Liver (tissue), 8 donors: ENCODE measurements at regions not wholly inside any gene's neighbourhood (a gene's known extent, or its start where the extent isn't known, plus 50 kb on each side); places are given as distances from the start of the nearest gene placed in this dataset.

Source experiments
- DNase-seq: peaks from one replicate; pipeline ENCODE4 v3.0.0-alpha.2; 2017; ENCODE audit warnings: low spot score
- H3K27ac ChIP-seq, 2 donors: one replicate each; pipeline ENCODE4 v1.7.0; 2013; ENCODE audit warnings: inconsistent platforms in 2 of 2, low read length in 2 of 2, control low read depth in 1 of 2, low read depth in 1 of 2, mild to moderate bottlenecking in 1 of 2
- H3K27me3 ChIP-seq, 4 donors: one replicate each; pipeline versions ENCODE4 v1.6.1 to v1.7.0; 2013; ENCODE audit warnings: low read length in 3 of 4, inconsistent platforms in 1 of 4, mild to moderate bottlenecking in 1 of 4, moderate library complexity in 1 of 4; ENCODE audit not compliant: control insufficient read depth in 4 of 4, insufficient read depth in 4 of 4
- H3K36me3 ChIP-seq, 4 donors: one replicate each; pipeline versions ENCODE4 v1.6.1 to v1.7.0; 2013; ENCODE audit warnings: low read length in 3 of 4, mild to moderate bottlenecking in 3 of 4, low read depth in 1 of 4, moderate library complexity in 1 of 4; ENCODE audit not compliant: control insufficient read depth in 4 of 4, insufficient read depth in 3 of 4
- H3K4me1 ChIP-seq, 4 donors: one replicate each; pipeline versions ENCODE4 v1.6.1 to v1.7.0; 2013; ENCODE audit warnings: low read length in 3 of 4, mild to moderate bottlenecking in 3 of 4, moderate library complexity in 1 of 4; ENCODE audit not compliant: control insufficient read depth in 4 of 4, insufficient read depth in 4 of 4
- H3K4me3 ChIP-seq, 3 donors: one replicate each; pipeline versions ENCODE4 v1.6.1 to v1.7.0; 2013; ENCODE audit warnings: low read length in 3 of 3, control low read depth in 1 of 3, low read depth in 1 of 3, mild to moderate bottlenecking in 1 of 3
- H3K9ac ChIP-seq, 2 donors: one replicate each; pipeline ENCODE4 v1.7.0; 2013; ENCODE audit warnings: low read length in 2 of 2, mild to moderate bottlenecking in 2 of 2, moderate library complexity in 2 of 2, control low read depth in 1 of 2, low read depth in 1 of 2
- H3K9me3 ChIP-seq, 4 donors: one replicate each; pipeline versions ENCODE4 v1.6.1 to v1.7.0; 2013; ENCODE audit warnings: low read length in 3 of 4; ENCODE audit not compliant: control insufficient read depth in 4 of 4
- ATF3 ChIP-seq: IDR thresholded peaks from 2 replicates; pipeline ENCODE4 v1.6.1; 2016; ENCODE audit warnings: antibody characterized with exemption
- CTCF ChIP-seq: fragments of 150-350 bp; IDR thresholded peaks from 2 replicates; pipeline ENCODE4 v1.5.1; 2017; ENCODE audit warnings: improper control_type of control experiment, low read depth, low read length; ENCODE audit not compliant: missing input control
- EGR1 ChIP-seq, 2 donors: IDR thresholded peaks; 2 replicates each; pipeline ENCODE4 v1.6.1; 2016 to 2018; ENCODE audit warnings: antibody characterized with exemption in 2 of 2, low read depth in 2 of 2
- FOXA1 ChIP-seq: IDR thresholded peaks from 2 replicates; pipeline ENCODE4 v1.6.1; 2016; ENCODE audit warnings: antibody characterized with exemption
- FOXA2 ChIP-seq: IDR thresholded peaks from 2 replicates; pipeline ENCODE4 v1.6.1; 2016; ENCODE audit warnings: antibody characterized with exemption
- HNF4A ChIP-seq, 2 donors: conservative IDR thresholded peaks; 2 replicates each; pipeline ENCODE4 v1.6.1; 2016; ENCODE audit warnings: antibody characterized with exemption in 2 of 2, mild to moderate bottlenecking in 2 of 2
- HNF4G ChIP-seq: IDR thresholded peaks from 2 replicates; pipeline ENCODE4 v1.6.1; 2016; ENCODE audit warnings: antibody characterized with exemption
- JUND ChIP-seq, 2 donors: IDR thresholded peaks; 2 replicates each; pipeline ENCODE4 v1.6.1; 2016; ENCODE audit warnings: antibody characterized with exemption in 2 of 2
- MAX ChIP-seq: IDR thresholded peaks from 2 replicates; pipeline ENCODE4 v1.6.1; 2016; ENCODE audit warnings: antibody characterized with exemption
- NR2F2 ChIP-seq: IDR thresholded peaks from 2 replicates; pipeline ENCODE4 v1.6.1; 2016; ENCODE audit warnings: antibody characterized with exemption
- REST ChIP-seq: IDR thresholded peaks from 2 replicates; pipeline ENCODE4 v1.6.1; 2016; ENCODE audit warnings: antibody characterized with exemption, mild to moderate bottlenecking
- RXRA ChIP-seq, 2 donors: IDR thresholded peaks; 2 replicates each; pipeline ENCODE4 v1.6.1; 2017 to 2018; ENCODE audit warnings: antibody characterized with exemption in 2 of 2, mild to moderate bottlenecking in 1 of 2
- SP1 ChIP-seq: IDR thresholded peaks from 2 replicates; pipeline ENCODE4 v1.6.1; 2018; ENCODE audit warnings: antibody characterized with exemption, mild to moderate bottlenecking
- TAF1 ChIP-seq: conservative IDR thresholded peaks from 2 replicates; pipeline ENCODE4 v1.6.1; 2016; ENCODE audit warnings: antibody characterized with exemption, mild to moderate bottlenecking
- YY1 ChIP-seq: IDR thresholded peaks from 2 replicates; pipeline ENCODE4 v1.6.1; 2016; ENCODE audit warnings: antibody characterized with exemption, mild to moderate bottlenecking
- WGBS: extraction: QIAGEN DNeasy Blood & Tissue Kit; methylation state at CpG from one replicate; pipeline ENCODE4 v1.1.7; 2013; 5-methylcytosine and 5-hydroxymethylcytosine counted together
- donor health status: healthy.
- donor health status: healthy.
- donor health status: healthy.
- donor health status: healthy.
- donor health status: healthy.

GRCh38 chr20:48459722-48460395 is 367.9 kb downstream of the PREX1 start (continued):
- TF ChIP-seq HNF4G (no peak), SP1 (no peak), RXRA (IDR thresholded peaks at IDR 0.05) (no peak), CTCF (no peak)

- Histone ChIP-seq H3K27me3 (no peaks in the 10 kb centered on the region), H3K4me3 (no peak overlapping the region), H3K27ac (no peak overlapping the region), H3K36me3 (no peaks in the 10 kb centered on the region), H3K9me3 (no peaks in the 10 kb centered on the region), H3K4me1 (no peaks in the 10 kb centered on the region), H3K9ac (no peak overlapping the region)
- WGBS = 83% methylated on average over 12 of the region's 12 CpGs
- DNase-seq = no peak
- TF ChIP-seq CTCF = no peak
- TF ChIP-seq NR2F2 = no peak
- TF ChIP-seq FOXA1 = no peak
- no peak for TF ChIP-seq YY1
- no peak for TF ChIP-seq ATF3
- no peak for TF ChIP-seq JUND (IDR thresholded peaks at IDR 0.05)
- TF ChIP-seq MAX = no peak
- no peak for TF ChIP-seq RXRA (IDR thresholded peaks at IDR 0.05)
- no peak for TF ChIP-seq HNF4A (conservative IDR thresholded peaks at IDR 0.05)
- no peak for TF ChIP-seq TAF1
- TF ChIP-seq EGR1 (IDR thresholded peaks at IDR 0.05; ENCODE audit: low read depth in 2 of 2) = no peak
- no peak for TF ChIP-seq SP1
- TF ChIP-seq REST = no peak
- no peak for TF ChIP-seq HNF4G
- no peak for TF ChIP-seq FOXA2
Observed at GRCh38 chr20:48458601-48459385, 369.0 kb downstream of the PREX1 start.
